ENCODE measurements at regions not wholly inside any gene's neighbourhood (a gene's known extent, or its start where the extent isn't known, plus 50 kb on each side); places are given as distances from the start of the nearest gene placed in this dataset.

GRCh38 chr2:126503476-126503875, 152.5 kb upstream of the GYPC start:
- Histone ChIP-seq H4K91ac (ENCODE audit: insufficient read depth, low read depth, low read length) (no peak overlapping the region), H3K4me2 (ENCODE audit: low read depth, low read length) (no peak overlapping the region), H3K4me1 (ENCODE audit: control insufficient read depth, insufficient read depth, low read length) (no peaks in the 10 kb centered on the region), H3K9me1 (ENCODE audit: insufficient read depth, low read length) (no peaks in the 10 kb centered on the region), H3K27ac (ENCODE audit: insufficient read depth, low read length) (no peak overlapping the region), H3K56ac (ENCODE audit: extremely low read depth, insufficient read depth, low read length) (no peak overlapping the region), H3K4me3 (ENCODE audit: insufficient read depth, low read depth, low read length) (no peak overlapping the region), H3K9me3 (ENCODE audit: control insufficient read depth, insufficient read depth, low read length) (no peaks in the 10 kb centered on the region), H4K8ac (ENCODE audit: low read depth in 2 of 2, low read length in 2 of 2) (no peak overlapping the region), H2AK9ac (replicated peaks; ENCODE audit: low read depth, low read length, poor library complexity) (no peak overlapping the region), H4K20me1 (ENCODE audit: insufficient read depth, low read length) (no peaks in the 10 kb centered on the region), H3K79me1 (ENCODE audit: low read depth in 1 of 2, low read length in 2 of 2) (no peaks in the 10 kb centered on the region), H2BK20ac (ENCODE audit: low read depth, low read length) (no peak overlapping the region), H3K36me3 (ENCODE audit: control insufficient read depth, insufficient read depth, low read length) (no peaks in the 10 kb centered on the region), H3K18ac (ENCODE audit: low read depth, low read length) (no peak overlapping the region), H2AK5ac (ENCODE audit: low read depth, low read length) (no peak overlapping the region), H4K5ac (ENCODE audit: low read depth, low read length) (no peak overlapping the region), H2AFZ (replicated peaks; ENCODE audit: low read length, poor library complexity) (no peak overlapping the region), H2BK15ac (ENCODE audit: low read depth, low read length) (no peak overlapping the region), H2BK120ac (ENCODE audit: low read depth, low read length) (no peak overlapping the region), H3K4ac (ENCODE audit: low read depth, low read length) (no peak overlapping the region), H3K23ac (ENCODE audit: low read depth, low read length) (no peak overlapping the region), H3K27me3 (ENCODE audit: control insufficient read depth, insufficient read depth, low read length) (no peaks in the 10 kb centered on the region), H3K9ac (ENCODE audit: low read depth, low read length) (no peak overlapping the region), H2BK5ac (ENCODE audit: low read depth, low read length, poor library complexity, severe bottlenecking) (no peak overlapping the region), H3K14ac (replicated peaks; ENCODE audit: low read depth, low read length) (no peak overlapping the region)
- POLR2A ChIA-PET (ENCODE audit: unreplicated experiment): no interaction called here
- no TSS peak for BruUV-seq (replicated peaks)
- in situ Hi-C loops (cut with MboI; ENCODE audit: low sequenced_read_pairs): no loop called here
- CTCF ChIA-PET: no interaction called here
- intact Hi-C loops (cut with micrococcal nuclease): no loop called here
- TF ChIP-seq MAZ (IDR thresholded peaks at IDR 0.05; ENCODE audit: borderline replicate concordance, low read depth, low read length) (no peak), RCOR1 (IDR thresholded peaks at IDR 0.05; ENCODE audit: insufficient replicate concordance, low read length) (no peak), RFX5 (IDR thresholded peaks at IDR 0.05; ENCODE audit: low read depth, low read length) (no peak), SMC3 (IDR thresholded peaks at IDR 0.05; ENCODE audit: low read depth, low read length) (no peak), NFE2L2 (IDR thresholded peaks at IDR 0.05; ENCODE audit: low read depth, low read length) (no peak), MAFK (IDR thresholded peaks at IDR 0.05; ENCODE audit: low read depth, low read length) (no peak), BHLHE40 (IDR thresholded peaks at IDR 0.05; ENCODE audit: low read depth, low read length) (no peak), USF2 (IDR thresholded peaks at IDR 0.05; ENCODE audit: low read depth, low read length) (no peak), CHD1 (IDR thresholded peaks at IDR 0.05; ENCODE audit: low read depth, low read length) (no peak), CTCF (conservative IDR thresholded peaks at IDR 0.05; ENCODE audit: low read depth, low read length) (no peak), MXI1 (IDR thresholded peaks at IDR 0.05; ENCODE audit: borderline replicate concordance, low read depth, low read length) (no peak), POLR2A (IDR thresholded peaks at IDR 0.05; ENCODE audit: low read depth, low read length) (no peak), RAD21 (IDR thresholded peaks at IDR 0.05; ENCODE audit: low read length) (no peak), CEBPB (IDR thresholded peaks at IDR 0.05; ENCODE audit: low read depth, low read length) (no peak), FOS (IDR thresholded peaks at IDR 0.05; ENCODE audit: low read depth, low read length) (no peak)
- TF ChIP-seq, protein P1, sequence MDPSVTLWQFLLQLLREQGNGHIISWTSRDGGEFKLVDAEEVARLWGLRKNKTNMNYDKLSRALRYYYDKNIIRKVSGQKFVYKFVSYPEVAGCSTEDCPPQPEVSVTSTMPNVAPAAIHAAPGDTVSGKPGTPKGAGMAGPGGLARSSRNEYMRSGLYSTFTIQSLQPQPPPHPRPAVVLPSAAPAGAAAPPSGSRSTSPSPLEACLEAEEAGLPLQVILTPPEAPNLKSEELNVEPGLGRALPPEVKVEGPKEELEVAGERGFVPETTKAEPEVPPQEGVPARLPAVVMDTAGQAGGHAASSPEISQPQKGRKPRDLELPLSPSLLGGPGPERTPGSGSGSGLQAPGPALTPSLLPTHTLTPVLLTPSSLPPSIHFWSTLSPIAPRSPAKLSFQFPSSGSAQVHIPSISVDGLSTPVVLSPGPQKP (IDR thresholded peaks at IDR 0.05; ENCODE audit: borderline replicate concordance, low read depth, low read length): no peak
- WGBS, 2 experiments (ENCODE audit: extremely low coverage in 2 of 2, insufficient read length in 1 of 2): no CpG with 5 or more reads among the region's 3 CpGs
- no peak for ATAC-seq (ENCODE audit: low read depth)
- DNase-seq: no peak
- dilution Hi-C loops (cut with HindIII; ENCODE audit: low sequenced_read_pairs, unreplicated experiment): no loop called here

All from IMR-90 (cell line).